GM19438 (cell line): ENCODE measurements at regions not wholly inside any gene's neighbourhood (a gene's known extent, or its start where the extent isn't known, plus 50 kb on each side); places are given as distances from the start of the nearest gene placed in this dataset.
A peak's percentile ranks its signal among the peaks of the same experiment; 100 is the strongest.

Experiments used
- ATAC-seq: cut with Tn5 transposase; IDR thresholded peaks from one replicate; pipeline ENCODE4 v1.9.1; 2021; ENCODE audit warnings: low read depth; ENCODE audit not compliant: unreplicated experiment

DNA sequence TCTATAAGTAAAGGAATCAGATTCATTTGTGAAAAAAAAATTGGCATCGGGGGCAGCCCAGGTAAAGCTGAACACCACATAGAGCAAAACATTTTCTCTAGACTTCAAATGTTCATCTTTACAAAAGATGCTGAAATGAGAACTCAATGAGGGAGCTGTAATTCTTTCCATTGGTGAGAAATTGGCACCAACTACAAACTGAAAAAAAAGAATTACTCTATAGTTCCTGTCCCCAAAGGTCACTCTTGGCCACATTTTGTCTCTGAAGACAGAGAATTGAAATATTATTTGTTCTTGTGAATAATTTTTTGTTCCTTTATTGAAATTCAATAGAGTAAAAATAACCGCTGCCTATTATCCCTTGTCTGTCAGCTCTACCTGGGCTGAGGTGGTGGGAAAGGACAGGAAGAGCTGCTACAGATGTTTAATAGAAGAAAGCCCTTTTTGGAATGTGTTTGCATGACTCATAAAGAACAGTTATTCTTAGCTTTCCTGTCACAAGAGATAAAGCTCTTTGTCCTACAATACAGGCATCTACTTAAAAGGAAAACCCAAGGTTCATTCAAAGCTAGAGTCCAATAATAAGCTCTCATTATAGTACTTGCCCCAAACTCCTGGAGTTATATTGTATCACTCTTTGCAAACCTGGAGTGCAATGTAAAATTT, 380.1 kb upstream of the KITLG start:
- no peak for ATAC-seq

GRCh38 chr12:88958946-88959345, 378.7 kb upstream of the KITLG start:
- no peak for ATAC-seq

DNA sequence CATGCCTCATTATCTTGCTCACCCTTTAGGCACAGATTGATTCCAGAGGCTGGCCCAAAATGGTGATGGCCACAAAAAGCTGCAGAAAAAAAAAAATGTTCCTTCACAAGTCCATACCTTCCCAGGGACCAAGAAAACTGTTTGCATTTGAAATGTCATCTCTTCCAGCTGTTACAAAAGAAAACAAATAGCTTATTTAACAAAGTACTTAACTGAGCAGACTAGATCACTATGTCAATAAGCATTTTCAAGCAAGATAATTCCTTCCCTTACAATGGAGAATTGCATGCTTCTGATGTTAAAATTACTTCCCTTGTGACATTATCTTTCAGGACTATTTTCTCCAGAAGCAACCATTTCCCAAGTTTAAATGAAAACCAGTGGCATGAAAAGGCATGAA, 377.9 kb upstream of the KITLG start:
- no peak for ATAC-seq

- ATAC-seq, result no peak
Observed at GRCh38 chr12:88957358-88957757, 377.1 kb upstream of the KITLG start.

- ATAC-seq, result no peak
Observed at GRCh38 chr12:88955531-88955930, 375.3 kb upstream of the KITLG start.

DNA sequence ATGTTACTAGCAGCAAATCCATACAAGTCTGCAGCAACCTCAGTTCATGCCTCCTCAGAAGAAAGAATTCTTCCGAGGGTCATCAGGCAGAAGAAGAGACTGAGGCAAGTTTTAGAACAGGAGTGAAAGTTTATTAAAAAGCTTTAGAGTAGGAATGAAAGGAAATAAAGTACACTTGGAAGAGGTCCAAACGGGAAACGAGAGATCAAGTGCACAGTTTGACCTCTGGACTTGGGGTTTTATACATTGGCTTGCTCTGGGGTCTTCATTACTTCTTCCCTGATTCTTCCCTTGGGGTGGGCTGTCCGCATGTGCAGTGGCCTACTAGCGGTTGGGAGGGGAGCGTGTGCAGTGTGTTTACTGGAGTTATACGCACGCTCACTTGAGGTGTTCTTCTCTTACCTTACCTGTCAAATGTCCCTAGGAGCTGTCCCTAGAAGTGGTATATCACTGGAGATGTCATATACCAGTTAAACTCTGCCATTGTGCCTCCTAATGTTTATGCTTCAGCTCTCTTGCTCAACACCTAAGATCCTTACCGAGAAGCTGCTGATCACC, 372.8 kb upstream of the KITLG start:
- no peak for ATAC-seq

DNA sequence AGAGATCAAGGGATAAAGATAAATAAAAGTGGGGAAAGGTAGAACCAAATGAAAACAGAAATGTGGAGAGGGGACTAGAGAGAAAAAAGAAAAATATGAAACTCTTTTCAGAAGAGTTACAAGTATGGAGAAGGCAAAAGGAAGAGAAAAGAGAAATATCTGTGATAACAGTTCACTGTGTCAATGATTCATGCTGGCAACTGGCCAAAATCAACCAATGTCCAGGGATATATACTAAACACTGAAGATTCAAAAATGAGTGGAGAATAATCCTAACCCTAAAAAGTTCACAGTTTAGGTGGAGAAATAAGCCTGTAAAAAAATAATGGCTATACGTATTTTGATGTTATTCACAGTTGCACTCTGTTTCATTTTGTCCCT, 372.3 kb upstream of the KITLG start:
- no peak for ATAC-seq

DNA sequence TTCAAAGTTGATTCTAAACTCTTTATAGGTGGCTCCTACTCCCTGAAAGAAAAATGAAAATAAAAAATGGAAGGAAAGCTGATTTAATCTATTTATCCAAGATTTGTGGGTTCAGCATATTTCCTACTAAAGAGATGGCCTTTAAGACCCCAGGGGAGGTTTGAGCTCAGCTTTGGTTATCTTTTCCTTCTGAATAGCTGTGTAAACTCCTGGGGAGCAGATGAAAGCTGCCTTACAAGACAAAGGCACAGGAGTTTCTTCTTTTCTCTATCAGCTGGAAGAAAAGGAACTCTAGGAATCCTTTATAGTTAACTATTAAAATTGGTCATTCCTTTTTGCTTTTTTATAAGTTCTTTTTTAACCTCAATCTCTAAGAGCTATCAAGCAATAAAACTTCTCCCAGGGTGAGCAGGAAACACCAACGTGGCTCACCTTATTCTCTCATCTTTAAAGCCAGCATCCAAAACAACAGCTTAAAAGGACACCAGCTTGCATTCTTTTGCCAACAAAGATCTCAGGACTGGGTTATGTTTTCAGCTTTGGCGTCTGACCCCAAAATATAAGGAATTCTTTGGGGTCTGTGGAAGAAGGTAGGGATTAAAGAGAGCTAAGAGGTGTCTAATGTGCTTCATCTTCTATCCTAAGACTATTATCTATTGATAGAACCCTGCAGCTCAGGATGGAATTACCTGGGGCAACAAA, 371.7 kb upstream of the KITLG start:
- ATAC-seq, result no peak

- ATAC-seq, result no peak
Observed at GRCh38 chr12:88951177-88951576, 370.9 kb upstream of the KITLG start.

DNA sequence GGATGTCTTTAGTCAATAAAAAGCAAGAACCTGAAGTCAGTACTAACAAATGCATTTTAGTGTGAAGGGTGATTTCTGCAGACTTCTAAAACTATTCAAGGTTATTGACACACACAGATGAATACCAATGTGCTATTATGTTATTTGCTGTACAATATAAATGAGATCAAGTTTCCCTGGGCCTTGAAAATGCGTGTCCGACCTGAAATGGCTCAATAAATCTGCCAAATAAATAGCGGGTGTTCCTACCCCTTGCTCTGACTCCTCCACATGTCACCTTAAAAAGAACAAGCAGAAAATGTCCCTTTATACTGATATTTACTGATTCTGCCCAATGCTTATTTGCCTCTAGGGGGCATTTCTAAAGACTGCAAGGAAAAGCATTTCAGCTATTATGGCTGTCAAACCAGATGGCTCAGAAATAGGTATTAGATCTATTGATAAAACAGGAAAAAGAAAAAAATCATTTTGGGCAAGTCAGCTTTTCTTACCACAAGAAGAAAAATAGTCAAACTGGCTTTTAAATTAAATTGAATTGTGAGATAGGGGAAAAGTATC, 367.3 kb upstream of the KITLG start:
- no peak for ATAC-seq

DNA sequence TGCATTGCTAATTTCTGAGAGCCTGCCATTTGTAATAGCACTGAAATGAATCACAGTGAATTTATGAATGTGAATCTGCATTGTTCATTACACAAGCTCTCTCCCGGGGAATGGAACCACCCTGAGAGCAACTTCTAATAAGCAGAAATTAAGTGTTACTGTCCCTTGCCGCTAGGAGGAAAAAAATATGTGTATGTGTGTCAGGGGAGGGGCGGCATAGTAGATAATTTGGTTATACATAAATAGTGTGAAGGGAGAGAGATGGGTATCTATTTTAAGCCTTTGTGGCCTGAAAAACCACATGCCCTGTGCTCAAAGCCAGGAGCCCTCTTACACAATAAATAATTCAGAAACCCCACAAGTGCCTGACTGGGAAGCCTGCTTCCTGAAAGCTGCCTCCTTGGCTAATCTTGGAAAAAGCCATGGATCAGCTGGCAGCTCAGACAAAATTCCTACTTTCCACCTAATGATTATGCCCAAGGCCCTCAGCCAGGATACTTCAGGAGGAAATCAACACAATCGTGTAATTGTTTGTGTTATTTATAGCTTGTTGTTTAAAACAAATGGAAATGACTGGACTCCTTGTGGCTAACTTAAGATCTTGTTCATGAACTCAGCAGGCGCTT, 366.2 kb upstream of the KITLG start:
- ATAC-seq, result peak; percentile 67

DNA sequence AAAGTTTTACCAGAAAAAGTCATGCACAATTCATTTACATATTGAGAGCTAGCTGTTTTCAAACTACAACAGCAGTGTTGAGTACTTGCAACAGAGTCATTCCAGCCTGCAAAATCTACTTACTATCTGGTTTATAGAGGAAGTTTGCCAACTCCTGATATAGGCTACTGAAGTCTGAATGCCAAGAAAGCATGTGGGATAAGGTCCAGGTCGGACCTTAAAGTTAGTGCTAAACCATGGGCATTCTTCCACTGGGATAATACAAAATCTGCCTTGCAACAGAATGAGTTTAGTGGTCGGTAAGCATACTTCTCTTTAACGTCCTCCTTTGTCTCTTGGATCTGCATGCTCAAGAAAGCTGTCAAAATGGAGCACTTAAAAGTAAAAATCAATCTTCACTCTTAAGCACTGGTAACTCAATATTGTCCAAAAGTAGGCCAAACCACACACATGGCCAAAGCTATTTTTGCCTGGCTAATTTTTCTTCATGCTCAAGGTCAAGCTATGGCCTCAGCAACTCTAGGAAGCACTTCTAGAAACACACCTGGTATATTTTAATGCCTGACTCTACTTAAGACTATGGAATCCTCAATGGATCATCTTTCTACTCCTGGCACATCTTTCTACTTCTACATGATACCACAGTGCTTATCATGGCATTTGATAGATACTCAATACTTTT, 364.9 kb upstream of the KITLG start:
- no peak for ATAC-seq

- ATAC-seq, result no peak
Observed at GRCh38 chr12:88944397-88944796, 364.1 kb upstream of the KITLG start.

- no peak for ATAC-seq
Observed at GRCh38 chr12:88940854-88941253, 360.6 kb upstream of the KITLG start.

DNA sequence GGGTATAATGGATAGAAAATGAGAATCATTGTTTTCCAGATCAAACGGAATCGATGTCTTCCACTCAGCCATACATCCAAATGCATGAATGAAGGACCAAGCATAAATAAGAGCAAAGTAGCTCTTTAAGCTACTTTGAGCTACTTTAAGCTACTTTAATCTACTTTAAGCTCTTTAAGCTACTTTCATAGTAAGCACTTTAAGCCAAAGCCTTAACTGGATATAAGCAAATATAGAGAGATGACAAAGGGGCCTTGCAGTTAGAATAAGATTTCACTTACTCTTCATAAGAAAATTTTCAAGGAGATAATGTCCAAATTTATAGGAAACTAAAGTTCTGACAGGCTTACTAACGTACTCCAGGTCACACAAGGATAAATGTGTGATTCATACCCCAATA, 355.6 kb upstream of the KITLG start:
- no peak for ATAC-seq

DNA sequence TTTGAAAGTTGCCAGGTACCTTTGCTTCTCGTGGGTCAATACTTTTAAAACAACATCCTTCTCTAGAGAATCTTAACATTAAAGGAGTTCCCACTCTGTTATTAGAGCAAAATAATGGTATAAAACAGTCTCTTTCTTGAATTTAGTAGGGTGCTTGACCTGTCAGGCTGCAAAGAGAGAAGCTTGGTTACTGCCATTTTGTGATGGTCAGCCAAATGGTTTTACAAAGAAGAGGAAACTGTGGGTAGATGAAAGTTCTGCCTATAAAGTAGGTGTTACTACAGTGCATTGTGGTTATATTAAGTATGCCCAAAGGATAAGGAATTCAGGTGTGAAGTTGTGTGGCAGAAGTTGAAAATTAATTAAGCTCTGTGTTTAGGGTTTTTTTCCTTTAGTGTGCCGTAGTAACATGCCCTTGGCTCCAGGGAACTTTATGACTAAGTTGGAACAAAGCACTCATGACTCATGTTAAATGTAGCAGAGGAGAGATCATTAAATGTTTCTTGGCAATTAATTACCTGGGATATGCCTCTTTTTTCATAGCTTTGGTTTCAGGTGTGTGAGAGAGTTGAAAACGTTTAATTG, 354.0 kb upstream of the KITLG start:
- no peak for ATAC-seq

GRCh38 chr12:88932457-88932856, 352.2 kb upstream of the KITLG start:
- ATAC-seq, result peak; percentile 52

DNA sequence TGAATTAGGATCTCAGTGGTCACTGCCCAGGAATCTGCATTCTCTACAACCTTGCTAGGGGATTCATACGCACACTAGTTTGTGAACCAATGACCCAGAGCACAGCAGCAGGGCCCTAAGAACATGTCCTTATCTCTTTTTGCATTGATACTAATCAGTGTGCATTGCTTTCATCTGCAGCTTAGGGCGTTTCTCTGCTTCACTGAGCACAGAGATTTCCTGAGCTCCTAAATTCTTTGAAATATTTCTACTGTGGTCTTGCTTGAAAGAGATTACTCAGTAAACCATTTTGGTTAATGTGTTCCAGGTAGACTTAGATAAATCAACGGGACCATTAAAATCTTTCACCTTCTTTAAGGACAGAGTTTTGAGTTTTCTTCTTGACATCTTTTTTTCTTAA, 351.3 kb upstream of the KITLG start:
- peak; percentile 59 for ATAC-seq

DNA sequence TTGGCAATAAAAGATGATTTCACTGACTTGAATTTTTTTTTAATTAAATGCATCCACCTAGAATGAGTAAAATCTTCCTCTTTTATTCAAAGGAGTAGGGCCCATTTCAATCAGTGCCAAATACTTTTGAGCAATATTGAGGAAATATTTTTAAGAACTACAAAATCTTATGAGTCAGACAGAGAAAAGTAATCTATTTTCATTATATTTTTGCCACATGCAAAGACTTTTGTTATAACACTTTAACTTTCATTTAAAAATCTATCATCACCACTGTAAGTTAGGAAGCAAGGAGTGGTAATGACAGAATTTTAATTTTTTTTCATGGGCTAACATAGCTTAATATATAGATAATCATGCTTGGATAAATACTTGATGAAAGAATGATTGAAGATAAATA, 345.2 kb upstream of the KITLG start:
- no peak for ATAC-seq

DNA sequence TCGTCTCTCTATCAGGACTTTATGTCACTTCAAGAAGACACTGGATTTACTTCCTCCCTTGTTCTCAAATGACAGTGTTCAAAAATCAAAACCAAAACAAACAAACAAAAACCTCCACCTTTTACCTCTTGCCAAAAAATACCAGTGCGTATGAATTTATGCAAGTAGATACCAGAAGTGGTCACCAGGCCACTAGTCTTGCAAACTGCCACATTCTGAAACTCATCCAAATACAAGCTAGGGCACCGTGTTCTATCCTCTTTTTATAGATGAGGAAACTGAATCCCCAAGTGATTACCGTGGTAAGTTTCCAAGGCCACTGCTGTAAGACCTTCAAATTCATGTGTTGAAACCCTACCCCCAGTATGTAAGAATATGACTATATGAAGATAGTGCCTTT, 343.9 kb upstream of the KITLG start:
- ATAC-seq, result no peak

DNA sequence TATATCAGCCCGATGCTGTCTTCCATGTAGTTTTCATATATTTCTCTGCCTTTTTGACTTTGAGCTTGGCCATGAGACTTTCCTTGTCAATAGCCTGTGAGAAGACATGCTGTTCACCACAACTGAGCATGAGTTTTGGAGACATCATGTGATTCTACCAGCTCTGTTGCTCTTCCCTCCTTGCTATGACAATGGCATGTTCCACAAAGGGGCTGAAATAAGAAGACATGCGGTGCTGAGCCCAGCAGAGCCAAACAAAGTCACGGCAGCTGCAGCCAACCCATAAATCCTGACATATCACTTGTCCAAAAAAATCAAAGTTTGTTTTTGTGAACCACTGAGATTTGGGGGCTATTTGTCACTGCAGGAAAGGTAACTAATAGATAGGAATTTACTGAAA, 343.4 kb upstream of the KITLG start:
- ATAC-seq, result no peak
